ENCODE measurements at regions not wholly inside any gene's neighbourhood (a gene's known extent, or its start where the extent isn't known, plus 50 kb on each side); places are given as distances from the start of the nearest gene placed in this dataset.

- no peak for FAIRE-seq
Observed at GRCh38 chr16:86893506-86893905, 315.2 kb downstream of the FOXL1 start.

GRCh38 chr16:86894029-86894567 is 315.7 kb downstream of the FOXL1 start:
- FAIRE-seq, result no peak

- no peak for FAIRE-seq
Observed at GRCh38 chr16:86894925-86895324, 316.6 kb downstream of the FOXL1 start.

- FAIRE-seq, result no peak
Observed at GRCh38 chr16:86895606-86896005, 317.3 kb downstream of the FOXL1 start.

GRCh38 chr16:86896976-86897375 is 318.6 kb downstream of the FOXL1 start:
- no peak for FAIRE-seq

GRCh38 chr16:86897486-86897885 is 319.1 kb downstream of the FOXL1 start:
- no peak for FAIRE-seq

GRCh38 chr16:86898386-86898785 is 320.0 kb downstream of the FOXL1 start:
- FAIRE-seq, result no peak

- FAIRE-seq, result no peak
Observed at GRCh38 chr16:86899151-86899550, 320.8 kb downstream of the FOXL1 start.

- FAIRE-seq, result no peak
Observed at GRCh38 chr16:86899757-86900156, 321.4 kb downstream of the FOXL1 start.

GRCh38 chr16:86901483-86901882 is 323.1 kb downstream of the FOXL1 start:
- FAIRE-seq, result no peak

- FAIRE-seq, result no peak
Observed at GRCh38 chr16:86902656-86903001, 324.3 kb downstream of the FOXL1 start.

- no peak for FAIRE-seq
Observed at GRCh38 chr16:86903068-86903467, 324.7 kb downstream of the FOXL1 start.

- no peak for FAIRE-seq
Observed at GRCh38 chr16:86905302-86905701, 327.0 kb downstream of the FOXL1 start.

GRCh38 chr16:86906623-86907022 is 328.3 kb downstream of the FOXL1 start:
- FAIRE-seq, result no peak

- no peak for FAIRE-seq
Observed at GRCh38 chr16:86909359-86910160, 331.2 kb downstream of the FOXL1 start.

- FAIRE-seq, result no peak
Observed at GRCh38 chr16:86910161-86910769, 331.9 kb downstream of the FOXL1 start.

GRCh38 chr16:86911437-86911958 is 333.1 kb downstream of the FOXL1 start:
- no peak for FAIRE-seq

- FAIRE-seq, result no peak
Observed at GRCh38 chr16:86913886-86914285, 335.5 kb downstream of the FOXL1 start.

- FAIRE-seq, result no peak
Observed at GRCh38 chr16:86914876-86915717, 336.7 kb downstream of the FOXL1 start.

- no peak for FAIRE-seq
Observed at GRCh38 chr16:86917471-86918365, 339.4 kb downstream of the FOXL1 start.

GRCh38 chr16:86918637-86919036 is 340.3 kb downstream of the FOXL1 start:
- FAIRE-seq, result no peak

GRCh38 chr16:86919078-86919477 is 340.7 kb downstream of the FOXL1 start:
- FAIRE-seq, result no peak

All from colon (tissue), 2 donors.